DND-41 (cell line): ENCODE measurements at regions not wholly inside any gene's neighbourhood (a gene's known extent, or its start where the extent isn't known, plus 50 kb on each side); places are given as distances from the start of the nearest gene placed in this dataset.

ENCODE experiments used
- ATAC-seq: fragments of 200-7000 bp; cut with Tn5 transposase; 3 replicates; pipeline ENCODE4 v1.9.1; 2021; ENCODE audit warnings: low read depth; ENCODE audit not compliant: insufficient read depth
- DNase-seq: peaks from one replicate; pipeline ENCODE4 v3.0.0-alpha.2; 2020
- H2AFZ ChIP-seq: 2 replicates; pipeline ENCODE4 v1.6.0; 2012; ENCODE audit warnings: low read depth, low read length
- H3K27ac ChIP-seq: 2 replicates; pipeline ENCODE4 v1.5.1; 2012; ENCODE audit warnings: low read length, inconsistent platforms
- H3K27me3 ChIP-seq: fragments of 200-600 bp; sonication (generic); 2 replicates; pipeline ENCODE4 v1.6.0; 2012; ENCODE audit warnings: low read length, mild to moderate bottlenecking, inconsistent platforms; ENCODE audit not compliant: insufficient read depth, poor library complexity
- H3K36me3 ChIP-seq: 2 replicates; pipeline ENCODE4 v1.5.1; 2012; ENCODE audit warnings: low read length, inconsistent platforms; ENCODE audit not compliant: insufficient read depth
- H3K4me1 ChIP-seq: 2 replicates; pipeline ENCODE4 v1.5.1; 2012; ENCODE audit warnings: mild to moderate bottlenecking, low read length; ENCODE audit not compliant: insufficient read depth
- H3K4me2 ChIP-seq: 2 replicates; pipeline ENCODE4 v1.6.0; 2012; ENCODE audit warnings: mild to moderate bottlenecking, moderate library complexity, low read length, inconsistent platforms; ENCODE audit not compliant: insufficient read depth
- H3K4me3 ChIP-seq, 2 experiments: fragments of 200-600 bp in 1 of 2; shearing (Covaris generic) in 1 of 2; 2 replicates each; pipeline ENCODE4 v1.5.1; 2012 to 2016; ENCODE audit warnings: inconsistent platforms in 2 of 2, low read length in 2 of 2, mild to moderate bottlenecking in 2 of 2, low read depth in 1 of 2, moderate library complexity in 1 of 2
- H3K79me2 ChIP-seq: 2 replicates; pipeline ENCODE4 v1.6.0; 2012; ENCODE audit warnings: low read length, inconsistent platforms; ENCODE audit not compliant: insufficient read depth
- H3K9ac ChIP-seq: 2 replicates; pipeline ENCODE4 v1.6.0; 2012; ENCODE audit warnings: low read depth, mild to moderate bottlenecking, inconsistent platforms, low read length, moderate library complexity
- H3K9me3 ChIP-seq: 2 replicates; pipeline ENCODE4 v1.5.1; 2012; ENCODE audit warnings: low read length, moderate library complexity, mild to moderate bottlenecking, inconsistent platforms; ENCODE audit not compliant: insufficient read depth, severe bottlenecking
- H4K20me1 ChIP-seq: 2 replicates; pipeline ENCODE4 v1.6.0; 2012; ENCODE audit warnings: low read length; ENCODE audit not compliant: insufficient read depth
- CTCF ChIP-seq: IDR thresholded peaks from 2 replicates; pipeline ENCODE4 v1.5.1; 2012; ENCODE audit warnings: borderline replicate concordance, low read length, moderate library complexity, mild to moderate bottlenecking; ENCODE audit not compliant: poor library complexity, severe bottlenecking; ENCODE audit errors: extremely low read depth
- EZH2 ChIP-seq: IDR thresholded peaks from 3 replicates; pipeline ENCODE4 v1.6.1; 2012; ENCODE audit warnings: borderline replicate concordance, low read depth, mild to moderate bottlenecking, moderate library complexity, low read length, inconsistent platforms; ENCODE audit not compliant: severe bottlenecking

GRCh38 chr6:14972379-14973067 lies 273.3 kb upstream of the JARID2 start:
- Histone ChIP-seq H3K27me3 (no peaks in the 10 kb centered on the region), H2AFZ (no peak overlapping the region), H3K36me3 (no peaks in the 10 kb centered on the region), H3K4me2 (no peak overlapping the region), H3K79me2 (no peaks in the 10 kb centered on the region), H3K27ac (no peak overlapping the region), H4K20me1 (no peaks in the 10 kb centered on the region), H3K4me1 (no peaks in the 10 kb centered on the region), H3K9me3 (peaks cover 4% of the 10 kb centered on the region), H3K9ac (no peak overlapping the region), H3K4me3 (no peak overlapping the region)
- ATAC-seq (no peak), DNase-seq (no peak)
- TF ChIP-seq EZH2 = no peak
- no peak for TF ChIP-seq CTCF

- no peaks in the 10 kb centered on the region for H4K20me1 ChIP-seq
- ATAC-seq (no peak), DNase-seq (no peak)
- H3K36me3 ChIP-seq = no peaks in the 10 kb centered on the region
- H3K4me3 ChIP-seq = no peak overlapping the region
- TF ChIP-seq CTCF (no peak), EZH2 (no peak)
- no peak overlapping the region for H3K27ac ChIP-seq
- H3K4me1 ChIP-seq = no peaks in the 10 kb centered on the region
- H3K9me3 ChIP-seq = peaks cover 1% of the 10 kb centered on the region
- H3K27me3 ChIP-seq = no peaks in the 10 kb centered on the region
- no peak overlapping the region for H3K4me2 ChIP-seq
- H3K9ac ChIP-seq = no peak overlapping the region
- no peaks in the 10 kb centered on the region for H3K79me2 ChIP-seq
- H2AFZ ChIP-seq = no peak overlapping the region
These were observed 271.5 kb upstream of the JARID2 start for GRCh38 chr6:14974372-14974771.

DNA sequence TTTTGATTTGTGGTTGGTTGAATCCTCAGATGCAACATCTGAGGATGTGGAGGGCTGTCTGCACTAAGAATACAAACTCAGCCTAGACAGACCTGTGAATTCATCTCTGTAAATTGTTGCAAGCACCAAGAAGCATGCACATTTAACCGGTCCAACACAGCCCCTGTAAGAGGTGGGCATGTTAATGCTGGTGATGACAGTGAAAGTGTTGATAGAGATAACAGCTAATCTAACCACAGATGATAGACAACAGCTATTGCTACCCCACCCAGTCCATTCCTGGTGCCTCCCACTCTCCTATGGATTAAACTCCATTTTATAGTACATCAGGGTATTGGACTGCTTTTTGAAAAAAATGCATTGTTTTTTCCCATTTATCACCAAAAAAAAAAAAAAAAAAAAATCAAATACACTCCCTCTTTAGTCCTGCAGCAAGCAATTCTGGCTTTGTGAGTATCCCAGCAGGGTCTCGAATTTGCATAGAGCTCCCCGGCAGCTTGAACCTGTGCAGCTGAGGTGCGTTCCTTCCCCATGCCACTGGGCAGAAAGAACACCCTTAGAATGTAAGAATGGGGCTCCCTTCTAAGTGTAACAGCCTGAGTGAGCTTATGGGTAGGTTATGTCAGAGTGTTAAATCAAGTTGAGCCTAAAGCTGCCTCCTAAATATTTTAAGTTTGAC lies 270.9 kb upstream of the JARID2 start:
- Histone ChIP-seq H3K27me3 (no peaks in the 10 kb centered on the region), H3K79me2 (no peaks in the 10 kb centered on the region), H3K4me2 (no peak overlapping the region), H4K20me1 (no peaks in the 10 kb centered on the region), H3K4me1 (no peaks in the 10 kb centered on the region), H2AFZ (no peak overlapping the region), H3K4me3 (no peak overlapping the region), H3K27ac (no peak overlapping the region), H3K9me3 (no peaks in the 10 kb centered on the region), H3K36me3 (no peaks in the 10 kb centered on the region), H3K9ac (no peak overlapping the region)
- DNase-seq = no peak
- TF ChIP-seq CTCF (no peak), EZH2 (no peak)
- no peak for ATAC-seq
